ENCODE measurements at regions not wholly inside any gene's neighbourhood (a gene's known extent, or its start where the extent isn't known, plus 50 kb on each side); places are given as distances from the start of the nearest gene placed in this dataset.

DNA sequence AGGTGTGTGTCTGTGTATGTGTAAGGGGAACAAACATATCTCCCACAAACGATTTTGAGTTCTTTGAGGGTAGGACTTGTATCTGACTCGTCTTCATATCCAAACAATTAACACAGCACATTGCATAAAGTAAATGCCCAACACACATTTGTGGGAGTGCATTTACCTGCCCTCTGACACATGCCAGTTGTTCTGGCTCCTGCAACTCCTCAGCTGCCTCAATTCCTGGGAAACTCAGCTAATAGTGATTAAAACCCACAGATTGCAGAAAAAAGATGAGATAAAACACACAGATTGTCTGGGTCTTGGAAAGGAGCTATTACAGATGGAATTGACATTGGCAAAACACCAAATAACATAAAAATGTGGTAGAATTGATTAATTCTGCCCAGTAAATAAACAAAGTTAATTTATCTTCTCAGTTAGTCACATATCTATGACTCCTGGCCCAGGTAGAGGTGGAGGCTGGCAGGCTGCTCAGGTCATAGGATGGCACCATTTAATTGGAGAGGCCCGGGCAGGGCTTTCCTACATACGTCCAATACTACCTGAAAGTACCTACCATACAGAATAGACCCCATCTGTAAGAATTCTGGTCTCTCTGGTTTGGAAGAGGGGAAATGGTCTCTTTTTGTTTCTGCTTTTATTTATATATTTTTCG, 71.5 kb upstream of the IFNGR1 start:
- H3K27me3 ChIP-seq = no peaks in the 10 kb centered on the region
- no peaks in the 10 kb centered on the region for H3K9me3 ChIP-seq
- no peak for TF ChIP-seq POLR2A (IDR thresholded peaks at IDR 0.05)
- TF ChIP-seq, protein P1, sequence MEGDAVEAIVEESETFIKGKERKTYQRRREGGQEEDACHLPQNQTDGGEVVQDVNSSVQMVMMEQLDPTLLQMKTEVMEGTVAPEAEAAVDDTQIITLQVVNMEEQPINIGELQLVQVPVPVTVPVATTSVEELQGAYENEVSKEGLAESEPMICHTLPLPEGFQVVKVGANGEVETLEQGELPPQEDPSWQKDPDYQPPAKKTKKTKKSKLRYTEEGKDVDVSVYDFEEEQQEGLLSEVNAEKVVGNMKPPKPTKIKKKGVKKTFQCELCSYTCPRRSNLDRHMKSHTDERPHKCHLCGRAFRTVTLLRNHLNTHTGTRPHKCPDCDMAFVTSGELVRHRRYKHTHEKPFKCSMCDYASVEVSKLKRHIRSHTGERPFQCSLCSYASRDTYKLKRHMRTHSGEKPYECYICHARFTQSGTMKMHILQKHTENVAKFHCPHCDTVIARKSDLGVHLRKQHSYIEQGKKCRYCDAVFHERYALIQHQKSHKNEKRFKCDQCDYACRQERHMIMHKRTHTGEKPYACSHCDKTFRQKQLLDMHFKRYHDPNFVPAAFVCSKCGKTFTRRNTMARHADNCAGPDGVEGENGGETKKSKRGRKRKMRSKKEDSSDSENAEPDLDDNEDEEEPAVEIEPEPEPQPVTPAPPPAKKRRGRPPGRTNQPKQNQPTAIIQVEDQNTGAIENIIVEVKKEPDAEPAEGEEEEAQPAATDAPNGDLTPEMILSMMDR (IDR thresholded peaks at IDR 0.05) = no peak
- TF ChIP-seq EP300 (IDR thresholded peaks at IDR 0.05; ENCODE audit: low read depth) = no peak
- TF ChIP-seq POLR2AphosphoS5 (IDR thresholded peaks at IDR 0.05) = no peak
- in situ Hi-C loops (cut with MboI; ENCODE audit: low pct_ligation_motif_present in 1 of 4, low pct_unique_long_range_greater_than_20kb in 1 of 4, low sequenced_read_pairs in 3 of 4) (loop anchor here in 1 of 4 donors (25.0 kb wide), 1 partner anchor 347 kb away; no protein-coding TSS in a partner anchor), intact Hi-C loops (cut with DNase I; ENCODE audit: low total_unique reads) (no loop called here)
- WGBS, 2 donors (ENCODE audit: low coverage in 1 of 2) = 73 to 95% methylated on average over 4 to 5 of the region's 5 CpGs
- no peaks in the 10 kb centered on the region for H3K36me3 ChIP-seq
- no peak for DNase-seq
- H3K27ac ChIP-seq = no peak overlapping the region
- no peaks in the 10 kb centered on the region for H3K4me1 ChIP-seq
- no peak overlapping the region for H3K4me3 ChIP-seq

DNA sequence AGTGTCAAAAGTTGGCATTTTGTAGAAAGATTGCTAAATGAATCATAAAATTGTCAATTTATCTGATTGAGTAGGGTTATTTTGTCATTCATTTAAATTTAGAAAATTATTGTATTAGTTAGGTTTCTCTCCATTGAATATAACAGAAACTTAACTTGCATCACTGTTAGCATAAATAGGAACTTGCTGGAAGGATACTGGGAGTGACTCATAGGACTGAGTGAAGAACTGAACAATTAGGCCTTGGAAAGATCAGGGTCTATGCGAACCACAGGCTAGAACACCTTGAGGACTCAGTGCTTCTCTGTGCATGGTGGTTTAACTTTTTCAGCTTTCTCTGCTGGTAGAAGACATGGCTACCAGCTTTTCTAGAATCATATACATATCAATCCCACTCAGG, 67.7 kb upstream of the IFNGR1 start:
- no peaks in the 10 kb centered on the region for H3K27me3 ChIP-seq
- in situ Hi-C loops (cut with MboI; ENCODE audit: low pct_ligation_motif_present in 1 of 4, low pct_unique_long_range_greater_than_20kb in 1 of 4, low sequenced_read_pairs in 3 of 4) (loop anchor here in 1 of 4 donors (25.0 kb wide), 1 partner anchor 350 kb away; no protein-coding TSS in a partner anchor), intact Hi-C loops (cut with DNase I; ENCODE audit: low total_unique reads) (no loop called here)
- no peaks in the 10 kb centered on the region for H3K9me3 ChIP-seq
- no peak overlapping the region for H3K4me3 ChIP-seq
- no peak for TF ChIP-seq POLR2AphosphoS5 (IDR thresholded peaks at IDR 0.05)
- TF ChIP-seq, protein P1 (IDR thresholded peaks at IDR 0.05) = no peak
- TF ChIP-seq POLR2A (IDR thresholded peaks at IDR 0.05) = no peak
- TF ChIP-seq EP300 (IDR thresholded peaks at IDR 0.05; ENCODE audit: low read depth) = no peak
- no peak overlapping the region for H3K27ac ChIP-seq
- H3K4me1 ChIP-seq = no peaks in the 10 kb centered on the region
- no peak for DNase-seq
- H3K36me3 ChIP-seq = no peaks in the 10 kb centered on the region
- WGBS, 2 donors (ENCODE audit: low coverage in 1 of 2) = 95 to 100% methylated on average over 1 of the region's 1 CpG

DNA sequence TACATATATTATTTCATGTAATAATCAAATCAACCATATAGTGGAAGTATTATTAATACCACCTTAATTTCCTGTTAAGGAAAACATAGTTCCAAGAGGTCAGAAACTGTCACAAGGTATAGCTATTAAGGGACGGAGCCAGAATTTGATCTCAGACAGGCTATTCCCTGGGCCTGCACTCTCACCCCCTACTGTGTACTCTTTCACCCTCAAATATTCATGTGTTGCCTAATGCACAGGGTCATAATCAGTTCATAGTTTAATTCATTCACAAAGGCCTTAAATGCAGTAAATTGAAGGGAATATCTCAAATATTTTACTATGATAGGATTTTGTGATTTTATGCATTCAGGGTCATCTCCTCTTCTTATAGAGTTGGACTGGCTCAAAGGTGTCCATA, 67.2 kb upstream of the IFNGR1 start:
- intact Hi-C loops (cut with DNase I; ENCODE audit: low total_unique reads) = no loop called here
- DNase-seq = no peak
- no peaks in the 10 kb centered on the region for H3K4me1 ChIP-seq
- H3K27ac ChIP-seq = no peak overlapping the region
- WGBS, 2 donors (ENCODE audit: low coverage in 1 of 2) = 98 to 100% methylated on average over 1 of the region's 1 CpG
- no peak overlapping the region for H3K4me3 ChIP-seq
- no peaks in the 10 kb centered on the region for H3K27me3 ChIP-seq
- no peaks in the 10 kb centered on the region for H3K9me3 ChIP-seq
- in situ Hi-C loops (cut with MboI; ENCODE audit: low pct_ligation_motif_present in 1 of 4, low pct_unique_long_range_greater_than_20kb in 1 of 4, low sequenced_read_pairs in 3 of 4) = loop anchor here in 1 of 4 donors (25.0 kb wide), 1 partner anchor 351 kb away; no protein-coding TSS in a partner anchor
- no peaks in the 10 kb centered on the region for H3K36me3 ChIP-seq
- TF ChIP-seq POLR2A (IDR thresholded peaks at IDR 0.05) (no peak), EP300 (IDR thresholded peaks at IDR 0.05; ENCODE audit: low read depth) (no peak), POLR2AphosphoS5 (IDR thresholded peaks at IDR 0.05) (no peak)
- TF ChIP-seq, protein P1 (IDR thresholded peaks at IDR 0.05) = no peak

DNA sequence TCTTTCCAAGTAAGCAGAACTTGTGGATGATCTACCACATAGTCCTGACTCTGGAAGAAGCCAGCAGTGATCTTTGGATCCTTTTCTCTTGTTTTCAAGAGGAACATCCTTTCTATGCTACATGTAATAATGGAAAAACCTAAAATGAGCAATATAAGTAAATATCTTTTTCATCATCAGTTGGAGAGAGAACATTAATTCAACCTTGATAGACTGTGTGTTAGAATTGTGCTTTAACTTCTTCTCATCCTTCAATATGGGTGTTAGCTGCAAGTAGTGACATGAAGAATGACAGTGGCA, 65.6 kb upstream of the IFNGR1 start:
- Histone ChIP-seq H3K27ac (no peak overlapping the region), H3K27me3 (no peaks in the 10 kb centered on the region), H3K4me3 (no peak overlapping the region), H3K36me3 (no peaks in the 10 kb centered on the region), H3K4me1 (no peaks in the 10 kb centered on the region), H3K9me3 (no peaks in the 10 kb centered on the region)
- intact Hi-C loops (cut with DNase I; ENCODE audit: low total_unique reads) (no loop called here), in situ Hi-C loops (cut with MboI; ENCODE audit: low pct_ligation_motif_present in 1 of 4, low pct_unique_long_range_greater_than_20kb in 1 of 4, low sequenced_read_pairs in 3 of 4) (loop anchor here in 1 of 4 donors (25.0 kb wide), 1 partner anchor 353 kb away; no protein-coding TSS in a partner anchor)
- TF ChIP-seq EP300 (IDR thresholded peaks at IDR 0.05; ENCODE audit: low read depth) (no peak), POLR2A (IDR thresholded peaks at IDR 0.05) (no peak), POLR2AphosphoS5 (IDR thresholded peaks at IDR 0.05) (no peak)
- TF ChIP-seq, protein P1 (IDR thresholded peaks at IDR 0.05) = no peak
- DNase-seq = no peak
